ENCODE measurements at regions not wholly inside any gene's neighbourhood (a gene's known extent, or its start where the extent isn't known, plus 50 kb on each side); places are given as distances from the start of the nearest gene placed in this dataset.

GRCh38 chr11:122177238-122177637 is 61.2 kb upstream of the BLID start:
- no peak for DNase-seq (ENCODE audit: low read depth in 2 of 2)

- no peak for DNase-seq (ENCODE audit: low read depth in 2 of 2)
Observed at GRCh38 chr11:122176651-122177050, 60.6 kb upstream of the BLID start.

GRCh38 chr11:122175306-122175705 is 59.3 kb upstream of the BLID start:
- DNase-seq (ENCODE audit: low read depth in 2 of 2): no peak

- no peak for DNase-seq (ENCODE audit: low read depth in 2 of 2)
Observed at GRCh38 chr11:122173587-122173986, 57.6 kb upstream of the BLID start.

GRCh38 chr11:122173074-122173450 is 57.0 kb upstream of the BLID start:
- DNase-seq (ENCODE audit: low read depth in 2 of 2): no peak

- no peak for DNase-seq (ENCODE audit: low read depth in 2 of 2)
Observed at GRCh38 chr11:122172352-122173073, 56.5 kb upstream of the BLID start.

- DNase-seq (ENCODE audit: low read depth in 2 of 2): no peak
Observed at GRCh38 chr11:122170815-122171475, 54.9 kb upstream of the BLID start.

- no peak for DNase-seq (ENCODE audit: low read depth in 2 of 2)
Observed at GRCh38 chr11:122168218-122168617, 52.2 kb upstream of the BLID start.

- DNase-seq (ENCODE audit: low read depth in 2 of 2): no peak
Observed at GRCh38 chr11:122167100-122167499, 51.1 kb upstream of the BLID start.

GRCh38 chr11:122165607-122166371 is 49.8 kb upstream of the BLID start:
- DNase-seq (ENCODE audit: low read depth in 2 of 2): no peak

Data from stimulated activated CD4-positive, alpha-beta T cell treated with anti-CD3 and anti-CD28 coated beads, Interleukin-12 subunit alpha, Interleukin-12 subunit beta, amount 100 ng/mL, for 24 hours (primary cell).